ENCODE measurements at regions not wholly inside any gene's neighbourhood (a gene's known extent, or its start where the extent isn't known, plus 50 kb on each side); places are given as distances from the start of the nearest gene placed in this dataset.

- TF ChIP-seq REST (IDR thresholded peaks at IDR 0.05; ENCODE audit: unreplicated experiment) (no peak), ZNF462 (CRISPR knock-in tag; IDR thresholded peaks at IDR 0.05) (no peak), ZNF114 (CRISPR knock-in tag; IDR thresholded peaks at IDR 0.05) (no peak), POLR2AphosphoS5 (IDR thresholded peaks at IDR 0.05; ENCODE audit: low read depth) (no peak)
Observed at GRCh38 chr5:38099205-38100168, 158.9 kb upstream of the EGFLAM start (continued).
